Activated naive CD8-positive, alpha-beta T cell treated with anti-CD3 and anti-CD28 coated beads, Interleukin-2, amount 10 ng/mL, durations not matched to agents 7 days and 5 days (primary cell): ENCODE measurements at regions not wholly inside any gene's neighbourhood (a gene's known extent, or its start where the extent isn't known, plus 50 kb on each side); places are given as distances from the start of the nearest gene placed in this dataset.
"Not testable (repeated sequence)": the region's sequence is repeated elsewhere in the genome, so short reads cannot be mapped to it uniquely, and the experiment has no call there.

Experiments
- ATAC-seq: fragments of 150-1000 bp; cut with Tn5 transposase; one replicate; pipeline ENCODE4 v1.10.0; 2021; ENCODE audit warnings: low read depth, moderate library complexity
- POLR2A ChIA-PET: fragments of 350-600 bp; sonication (Branson Sonifier 250); formaldehyde crosslinking; loops from one replicate; lab custom pipeline; 2021; ENCODE audit warnings: antibody characterized with exemption; lab: Charles Lee
- DNase-seq: peaks from one replicate; pipeline ENCODE4 v3.0.0; 2021
- H3K27ac Mint-ChIP-seq: one replicate; pipeline ENCODE4 v1.8.0; 2022; ENCODE audit warnings: mild to moderate bottlenecking, mixed read lengths
- H3K27me3 Mint-ChIP-seq: one replicate; pipeline ENCODE4 v1.8.0; 2022; ENCODE audit warnings: mild to moderate bottlenecking, moderate library complexity, mixed read lengths
- H3K36me3 Mint-ChIP-seq: one replicate; pipeline ENCODE4 v1.8.0; 2021; ENCODE audit warnings: mild to moderate bottlenecking, mixed read lengths
- H3K4me1 Mint-ChIP-seq: one replicate; pipeline ENCODE4 v1.8.0; 2021; ENCODE audit warnings: mixed read lengths
- H3K4me3 Mint-ChIP-seq: one replicate; pipeline ENCODE4 v1.8.0; 2022; ENCODE audit warnings: mild to moderate bottlenecking, moderate library complexity, mixed read lengths
- H3K9me3 Mint-ChIP-seq: one replicate; pipeline ENCODE4 v1.8.0; 2021; ENCODE audit warnings: mixed read lengths

DNA sequence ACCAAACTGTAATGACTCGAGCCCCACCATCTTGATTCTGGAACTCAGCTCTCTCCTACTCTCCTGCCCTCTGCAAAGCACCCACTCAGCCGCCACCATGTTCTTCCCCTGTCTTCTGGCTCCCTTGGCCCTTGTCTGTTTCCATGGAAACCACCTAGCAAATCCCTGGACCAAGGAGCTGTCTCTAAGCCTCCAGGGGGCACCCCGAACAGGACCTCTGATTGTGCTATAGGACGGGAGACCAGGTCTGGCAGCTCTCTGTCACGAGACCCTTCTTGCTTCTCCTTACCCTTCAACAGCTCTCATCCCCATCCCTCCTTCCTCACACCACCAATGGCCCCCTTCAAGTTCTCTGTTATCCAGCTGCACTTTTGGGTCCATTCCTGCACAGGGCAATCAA, 277.7 kb upstream of the ZNF507 start:
- ATAC-seq = no peak
- Mint-ChIP-seq H3K27me3 (no peaks in the 10 kb centered on the region), H3K4me3 (no peak overlapping the region), H3K9me3 (no peaks in the 10 kb centered on the region), H3K27ac (no peak overlapping the region), H3K36me3 (no peaks in the 10 kb centered on the region), H3K4me1 (no peaks in the 10 kb centered on the region)
- POLR2A ChIA-PET = no interaction called here
- DNase-seq = no peak

GRCh38 chr19:32068793-32069192, 276.6 kb upstream of the ZNF507 start:
- no peaks in the 10 kb centered on the region for H3K27me3 Mint-ChIP-seq
- H3K27ac Mint-ChIP-seq = no peak overlapping the region
- no peak overlapping the region for H3K4me3 Mint-ChIP-seq
- H3K36me3 Mint-ChIP-seq = no peaks in the 10 kb centered on the region
- POLR2A ChIA-PET = no interaction called here
- no peaks in the 10 kb centered on the region for H3K4me1 Mint-ChIP-seq
- H3K9me3 Mint-ChIP-seq = no peaks in the 10 kb centered on the region
- no peak for ATAC-seq
- no peak for DNase-seq

- no peak for ATAC-seq
- POLR2A ChIA-PET = no interaction called here
- H3K4me3 Mint-ChIP-seq = no peak overlapping the region
- no peaks in the 10 kb centered on the region for H3K36me3 Mint-ChIP-seq
- no peaks in the 10 kb centered on the region for H3K27me3 Mint-ChIP-seq
- H3K4me1 Mint-ChIP-seq = no peaks in the 10 kb centered on the region
- no peak overlapping the region for H3K27ac Mint-ChIP-seq
- DNase-seq = no peak
- H3K9me3 Mint-ChIP-seq = no peaks in the 10 kb centered on the region
These were observed 275.3 kb upstream of the ZNF507 start for GRCh38 chr19:32070101-32070500.

DNA sequence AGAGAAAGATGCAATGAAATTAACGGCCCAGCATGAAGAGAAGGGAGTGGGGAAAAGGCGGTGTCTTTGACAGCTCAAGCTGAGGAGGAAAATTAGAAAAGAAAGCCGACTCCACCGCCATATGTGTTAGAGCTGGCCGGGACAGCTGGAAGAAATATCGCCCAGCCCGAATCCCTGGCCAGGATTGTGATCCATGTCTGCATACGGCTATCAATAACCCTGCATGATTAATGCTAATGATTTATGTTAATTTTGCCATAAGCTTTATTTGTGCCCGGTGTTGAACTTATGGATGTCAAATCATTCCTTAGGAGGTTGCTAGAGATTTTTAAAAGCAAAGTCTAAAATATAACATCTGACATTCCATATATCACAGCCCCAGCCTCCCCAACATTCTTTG, 263.4 kb upstream of the ZNF507 start:
- peaks cover 4% of the 10 kb centered on the region for H3K9me3 Mint-ChIP-seq
- H3K4me3 Mint-ChIP-seq = no peak overlapping the region
- H3K4me1 Mint-ChIP-seq = no peaks in the 10 kb centered on the region
- DNase-seq (no peak), ATAC-seq (no peak)
- POLR2A ChIA-PET = no interaction called here
- H3K36me3 Mint-ChIP-seq = no peaks in the 10 kb centered on the region
- no peak overlapping the region for H3K27ac Mint-ChIP-seq
- H3K27me3 Mint-ChIP-seq = no peaks in the 10 kb centered on the region

DNA sequence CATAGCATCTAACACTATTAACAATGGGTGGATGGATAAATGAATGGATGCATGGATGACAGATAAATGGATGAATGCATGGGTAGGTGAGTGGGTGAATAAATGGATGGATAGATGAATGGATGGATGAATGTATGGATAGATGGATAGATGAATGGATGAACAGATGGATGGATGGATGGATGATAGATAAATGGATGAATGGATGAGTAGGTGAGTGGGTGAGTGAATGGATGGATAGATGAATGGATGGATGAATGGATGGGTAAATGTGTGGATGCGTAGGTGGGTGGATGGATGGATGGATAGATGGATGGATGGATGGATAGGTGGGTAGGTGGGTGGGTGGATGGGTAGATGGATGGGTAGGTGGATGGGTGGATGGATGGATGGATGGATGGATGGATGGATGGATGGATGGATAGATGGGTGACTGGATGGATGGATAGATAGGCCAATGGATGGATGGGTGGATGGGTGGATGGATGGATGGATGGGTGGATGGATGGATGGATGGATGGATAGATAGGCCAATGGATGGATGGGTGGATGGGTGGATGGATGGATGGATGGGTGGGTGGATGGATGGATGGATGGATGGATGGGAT, 260.6 kb upstream of the ZNF507 start:
- not testable (repeated sequence) for H3K27ac Mint-ChIP-seq, H3K4me3 Mint-ChIP-seq

DNA sequence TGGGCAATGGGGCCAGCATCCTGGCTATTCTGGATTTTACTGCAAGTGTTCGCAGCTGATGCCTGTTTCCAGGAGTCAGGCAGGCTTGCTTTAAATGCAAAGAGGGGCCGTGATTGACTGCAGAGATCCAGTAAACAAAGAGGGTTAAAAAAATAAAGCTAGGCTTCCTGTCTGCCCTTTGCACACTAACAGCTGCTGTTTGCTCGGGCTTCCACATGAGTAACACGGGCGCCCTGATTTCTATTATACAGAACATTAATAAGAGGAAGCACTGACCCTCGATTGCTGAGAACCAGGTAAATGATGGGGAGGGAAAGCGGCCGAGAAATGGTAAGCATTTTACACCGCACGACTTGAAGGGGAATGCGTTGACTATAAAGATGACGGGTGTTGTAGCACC, 254.2 kb upstream of the ZNF507 start:
- peaks cover 4% of the 10 kb centered on the region for H3K9me3 Mint-ChIP-seq
- peaks cover 4% of the 10 kb centered on the region for H3K4me1 Mint-ChIP-seq
- H3K36me3 Mint-ChIP-seq = no peaks in the 10 kb centered on the region
- no peak overlapping the region for H3K27ac Mint-ChIP-seq
- H3K27me3 Mint-ChIP-seq = peaks cover 2% of the 10 kb centered on the region
- DNase-seq (no peak), ATAC-seq (no peak)
- POLR2A ChIA-PET = no interaction called here
- no peak overlapping the region for H3K4me3 Mint-ChIP-seq

More for the DNA sequence above, 260.6 kb upstream of the ZNF507 start:
- H3K4me1 Mint-ChIP-seq, H3K27me3 Mint-ChIP-seq, POLR2A ChIA-PET, DNase-seq, ATAC-seq, H3K36me3 Mint-ChIP-seq, H3K9me3 Mint-ChIP-seq: not testable (repeated sequence)

GRCh38 chr19:32097011-32097410, 248.4 kb upstream of the ZNF507 start:
- Mint-ChIP-seq H3K27me3 (peaks cover 2% of the 10 kb centered on the region), H3K9me3 (peaks cover 5% of the 10 kb centered on the region), H3K27ac (no peak overlapping the region), H3K4me1 (no peaks in the 10 kb centered on the region), H3K36me3 (no peaks in the 10 kb centered on the region), H3K4me3 (no peak overlapping the region)
- ATAC-seq (no peak), DNase-seq (no peak)
- POLR2A ChIA-PET = no interaction called here

- Mint-ChIP-seq H3K27ac (no peak overlapping the region), H3K4me1 (no peaks in the 10 kb centered on the region), H3K36me3 (no peaks in the 10 kb centered on the region), H3K4me3 (no peak overlapping the region), H3K27me3 (peaks cover 2% of the 10 kb centered on the region), H3K9me3 (peaks cover 5% of the 10 kb centered on the region)
- DNase-seq (no peak), ATAC-seq (no peak)
- POLR2A ChIA-PET = no interaction called here
These were observed 247.8 kb upstream of the ZNF507 start for GRCh38 chr19:32097620-32098019.

DNA sequence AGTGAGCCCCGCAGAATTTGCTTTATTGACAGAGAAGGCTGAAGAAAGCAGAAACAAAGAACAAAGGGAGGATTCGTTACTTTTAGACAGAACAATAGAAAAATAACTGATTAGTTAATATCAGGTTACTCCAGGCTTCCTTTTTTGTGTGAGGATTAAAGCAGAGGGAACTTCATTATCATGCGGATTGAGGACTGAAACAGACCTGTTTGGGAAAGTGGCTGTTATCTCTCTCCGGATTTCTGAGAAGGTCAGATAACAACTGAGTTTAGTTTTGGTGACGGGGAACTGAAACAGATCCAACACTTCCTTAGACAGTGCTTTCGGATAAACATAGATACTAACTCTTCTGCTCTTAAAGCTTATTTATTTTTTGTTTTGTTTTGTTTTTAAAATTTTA, 246.4 kb upstream of the ZNF507 start:
- Mint-ChIP-seq H3K4me3 (no peak overlapping the region), H3K27me3 (peaks cover 2% of the 10 kb centered on the region), H3K27ac (no peak overlapping the region), H3K4me1 (no peaks in the 10 kb centered on the region), H3K36me3 (no peaks in the 10 kb centered on the region), H3K9me3 (peaks cover 5% of the 10 kb centered on the region)
- POLR2A ChIA-PET = no interaction called here
- DNase-seq (no peak), ATAC-seq (no peak)

GRCh38 chr19:32101206-32101605, 244.2 kb upstream of the ZNF507 start:
- DNase-seq = no peak
- Mint-ChIP-seq H3K4me1 (no peaks in the 10 kb centered on the region), H3K9me3 (peaks cover 5% of the 10 kb centered on the region), H3K27me3 (no peaks in the 10 kb centered on the region), H3K4me3 (no peak overlapping the region), H3K36me3 (no peaks in the 10 kb centered on the region), H3K27ac (no peak overlapping the region)
- no peak for ATAC-seq
- POLR2A ChIA-PET = no interaction called here

DNA sequence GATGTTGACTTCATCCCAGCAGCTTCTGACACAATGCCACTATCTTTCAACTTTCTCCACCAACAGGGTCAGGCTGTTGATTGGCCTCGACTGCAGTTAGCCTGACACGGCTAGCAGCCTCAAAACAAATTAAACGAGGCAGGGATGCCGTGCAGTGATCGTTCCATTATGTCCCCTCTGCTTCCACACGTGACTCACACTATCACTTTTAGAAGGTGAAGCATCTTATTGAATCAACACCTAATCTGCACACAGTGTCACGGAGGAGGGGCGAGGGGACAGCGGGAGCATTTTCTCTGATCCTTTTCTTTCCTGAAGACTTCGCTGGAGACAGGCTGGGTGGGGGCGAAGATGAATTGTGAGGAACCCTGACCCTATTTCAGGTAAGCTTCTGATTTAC, 241.9 kb upstream of the ZNF507 start:
- no peak overlapping the region for H3K27ac Mint-ChIP-seq
- H3K4me1 Mint-ChIP-seq = no peaks in the 10 kb centered on the region
- POLR2A ChIA-PET = no interaction called here
- H3K36me3 Mint-ChIP-seq = no peaks in the 10 kb centered on the region
- H3K9me3 Mint-ChIP-seq = peaks cover 1% of the 10 kb centered on the region
- DNase-seq = no peak
- H3K4me3 Mint-ChIP-seq = no peak overlapping the region
- H3K27me3 Mint-ChIP-seq = no peaks in the 10 kb centered on the region
- ATAC-seq = no peak

- POLR2A ChIA-PET = no interaction called here
- Mint-ChIP-seq H3K4me1 (no peaks in the 10 kb centered on the region), H3K27me3 (no peaks in the 10 kb centered on the region), H3K9me3 (peaks cover 1% of the 10 kb centered on the region), H3K4me3 (no peak overlapping the region), H3K27ac (no peak overlapping the region), H3K36me3 (no peaks in the 10 kb centered on the region)
- no peak for ATAC-seq
- no peak for DNase-seq
These were observed 241.1 kb upstream of the ZNF507 start for GRCh38 chr19:32104153-32104849.

DNA sequence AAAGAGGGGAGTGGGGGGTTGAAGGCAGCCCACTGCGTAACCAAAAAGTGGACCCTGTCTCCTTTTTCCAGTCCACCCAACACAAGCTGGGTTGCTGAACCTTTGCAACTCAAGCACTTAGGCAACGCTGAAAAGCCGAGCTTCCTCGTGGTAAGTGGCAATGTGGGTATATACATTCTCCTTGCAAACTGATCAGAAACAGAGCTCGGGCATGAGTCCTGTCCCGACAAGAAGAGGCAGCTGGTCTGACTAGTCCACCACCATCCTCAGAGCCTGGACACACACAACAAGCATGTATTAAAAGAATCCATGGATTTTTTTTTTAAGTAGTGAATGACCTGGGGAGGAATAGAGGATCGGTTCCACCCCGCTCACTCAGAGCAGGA, 240.6 kb upstream of the ZNF507 start:
- POLR2A ChIA-PET = no interaction called here
- Mint-ChIP-seq H3K27me3 (no peaks in the 10 kb centered on the region), H3K9me3 (no peaks in the 10 kb centered on the region), H3K4me1 (no peaks in the 10 kb centered on the region), H3K36me3 (no peaks in the 10 kb centered on the region), H3K27ac (no peak overlapping the region), H3K4me3 (no peak overlapping the region)
- ATAC-seq (no peak), DNase-seq (no peak)

GRCh38 chr19:32105527-32106310, 239.7 kb upstream of the ZNF507 start:
- Mint-ChIP-seq H3K4me1 (no peaks in the 10 kb centered on the region), H3K27me3 (no peaks in the 10 kb centered on the region), H3K27ac (no peak overlapping the region), H3K4me3 (no peak overlapping the region), H3K9me3 (no peaks in the 10 kb centered on the region), H3K36me3 (no peaks in the 10 kb centered on the region)
- POLR2A ChIA-PET = no interaction called here
- ATAC-seq (no peak), DNase-seq (no peak)
